ENCODE measurements at regions not wholly inside any gene's neighbourhood (a gene's known extent, or its start where the extent isn't known, plus 50 kb on each side); places are given as distances from the start of the nearest gene placed in this dataset.

DNA sequence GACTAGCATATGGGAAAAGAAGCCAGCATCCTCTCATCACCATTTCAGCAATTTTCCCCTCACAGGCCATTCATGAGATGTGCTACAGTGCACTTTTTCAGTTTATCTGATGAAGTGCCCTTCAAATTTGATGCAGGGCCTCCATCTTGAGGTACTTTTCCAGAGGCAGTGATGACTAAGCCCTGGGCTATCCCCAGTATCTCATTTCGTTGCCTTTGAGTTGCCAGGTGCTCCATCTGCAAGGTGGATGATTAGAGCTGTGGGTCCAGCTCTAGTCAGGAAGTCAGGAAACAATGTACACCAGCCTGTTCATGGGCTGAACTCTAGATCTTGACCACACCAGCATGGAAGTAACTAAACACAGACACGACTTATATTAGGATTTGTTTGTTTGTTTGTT is 425.2 kb downstream of the METTL4 start:
- DNase-seq (ENCODE audit: low read depth, low spot score): no peak
- H3K79me2 ChIP-seq (ENCODE audit: insufficient read depth, low read length): no peaks in the 10 kb centered on the region
- H3K27ac ChIP-seq (ENCODE audit: low read depth, low read length): no peak overlapping the region
- H2AFZ ChIP-seq (ENCODE audit: low read depth, low read length, poor library complexity, severe bottlenecking): no peak overlapping the region
- no peak overlapping the region for H3K4me3 ChIP-seq (replicated peaks in 1 of 2; ENCODE audit: low read depth in 1 of 2, low read length in 2 of 2)
- no peak overlapping the region for H3K9ac ChIP-seq (ENCODE audit: low read length)
- ATAC-seq: no peak
- no peak overlapping the region for H3K4me2 ChIP-seq (ENCODE audit: low read length)
- H3K36me3 ChIP-seq (ENCODE audit: control insufficient read depth in 1 of 2, insufficient read depth in 2 of 2, low read length in 2 of 2): no peaks in the 10 kb centered on the region
- no peaks in the 10 kb centered on the region; the same call in 1 of the 2 replicates for H3K27me3 ChIP-seq (ENCODE audit: insufficient read depth, low read length)
- BruUV-seq (replicated peaks): no TSS peak
- ChIA-PET CTCF (no interaction called here), RAD21 (ENCODE audit: low non-redundant PET in 1 of 2, low total read pairs in 2 of 2, uncharacterized antibody in 2 of 2, unreplicated experiment in 2 of 2) (no interaction called here), POLR2A (no interaction called here)
- TF ChIP-seq, protein P1, sequence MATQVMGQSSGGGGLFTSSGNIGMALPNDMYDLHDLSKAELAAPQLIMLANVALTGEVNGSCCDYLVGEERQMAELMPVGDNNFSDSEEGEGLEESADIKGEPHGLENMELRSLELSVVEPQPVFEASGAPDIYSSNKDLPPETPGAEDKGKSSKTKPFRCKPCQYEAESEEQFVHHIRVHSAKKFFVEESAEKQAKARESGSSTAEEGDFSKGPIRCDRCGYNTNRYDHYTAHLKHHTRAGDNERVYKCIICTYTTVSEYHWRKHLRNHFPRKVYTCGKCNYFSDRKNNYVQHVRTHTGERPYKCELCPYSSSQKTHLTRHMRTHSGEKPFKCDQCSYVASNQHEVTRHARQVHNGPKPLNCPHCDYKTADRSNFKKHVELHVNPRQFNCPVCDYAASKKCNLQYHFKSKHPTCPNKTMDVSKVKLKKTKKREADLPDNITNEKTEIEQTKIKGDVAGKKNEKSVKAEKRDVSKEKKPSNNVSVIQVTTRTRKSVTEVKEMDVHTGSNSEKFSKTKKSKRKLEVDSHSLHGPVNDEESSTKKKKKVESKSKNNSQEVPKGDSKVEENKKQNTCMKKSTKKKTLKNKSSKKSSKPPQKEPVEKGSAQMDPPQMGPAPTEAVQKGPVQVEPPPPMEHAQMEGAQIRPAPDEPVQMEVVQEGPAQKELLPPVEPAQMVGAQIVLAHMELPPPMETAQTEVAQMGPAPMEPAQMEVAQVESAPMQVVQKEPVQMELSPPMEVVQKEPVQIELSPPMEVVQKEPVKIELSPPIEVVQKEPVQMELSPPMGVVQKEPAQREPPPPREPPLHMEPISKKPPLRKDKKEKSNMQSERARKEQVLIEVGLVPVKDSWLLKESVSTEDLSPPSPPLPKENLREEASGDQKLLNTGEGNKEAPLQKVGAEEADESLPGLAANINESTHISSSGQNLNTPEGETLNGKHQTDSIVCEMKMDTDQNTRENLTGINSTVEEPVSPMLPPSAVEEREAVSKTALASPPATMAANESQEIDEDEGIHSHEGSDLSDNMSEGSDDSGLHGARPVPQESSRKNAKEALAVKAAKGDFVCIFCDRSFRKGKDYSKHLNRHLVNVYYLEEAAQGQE (IDR thresholded peaks at IDR 0.05; ENCODE audit: low read depth): no peak
- TF ChIP-seq EZH2 (IDR thresholded peaks at IDR 0.05): no peak
- TF ChIP-seq TCF7L2 (IDR thresholded peaks at IDR 0.05; ENCODE audit: borderline replicate concordance, extremely low read depth, insufficient read depth, insufficient read length): no peak
- TF ChIP-seq, protein P2, sequence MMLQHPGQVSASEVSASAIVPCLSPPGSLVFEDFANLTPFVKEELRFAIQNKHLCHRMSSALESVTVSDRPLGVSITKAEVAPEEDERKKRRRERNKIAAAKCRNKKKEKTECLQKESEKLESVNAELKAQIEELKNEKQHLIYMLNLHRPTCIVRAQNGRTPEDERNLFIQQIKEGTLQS (IDR thresholded peaks at IDR 0.05): no peak
- TF ChIP-seq ELF1 (IDR thresholded peaks at IDR 0.05; ENCODE audit: borderline replicate concordance, low read depth): no peak
- no peak for TF ChIP-seq EGR1 (IDR thresholded peaks at IDR 0.05; ENCODE audit: low read depth)
- TF ChIP-seq, protein P3, sequence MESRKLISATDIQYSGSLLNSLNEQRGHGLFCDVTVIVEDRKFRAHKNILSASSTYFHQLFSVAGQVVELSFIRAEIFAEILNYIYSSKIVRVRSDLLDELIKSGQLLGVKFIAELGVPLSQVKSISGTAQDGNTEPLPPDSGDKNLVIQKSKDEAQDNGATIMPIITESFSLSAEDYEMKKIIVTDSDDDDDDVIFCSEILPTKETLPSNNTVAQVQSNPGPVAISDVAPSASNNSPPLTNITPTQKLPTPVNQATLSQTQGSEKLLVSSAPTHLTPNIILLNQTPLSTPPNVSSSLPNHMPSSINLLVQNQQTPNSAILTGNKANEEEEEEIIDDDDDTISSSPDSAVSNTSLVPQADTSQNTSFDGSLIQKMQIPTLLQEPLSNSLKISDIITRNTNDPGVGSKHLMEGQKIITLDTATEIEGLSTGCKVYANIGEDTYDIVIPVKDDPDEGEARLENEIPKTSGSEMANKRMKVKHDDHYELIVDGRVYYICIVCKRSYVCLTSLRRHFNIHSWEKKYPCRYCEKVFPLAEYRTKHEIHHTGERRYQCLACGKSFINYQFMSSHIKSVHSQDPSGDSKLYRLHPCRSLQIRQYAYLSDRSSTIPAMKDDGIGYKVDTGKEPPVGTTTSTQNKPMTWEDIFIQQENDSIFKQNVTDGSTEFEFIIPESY (IDR thresholded peaks at IDR 0.05; ENCODE audit: extremely low read depth, insufficient replicate concordance, low read length): no peak
- TF ChIP-seq, protein P4, sequence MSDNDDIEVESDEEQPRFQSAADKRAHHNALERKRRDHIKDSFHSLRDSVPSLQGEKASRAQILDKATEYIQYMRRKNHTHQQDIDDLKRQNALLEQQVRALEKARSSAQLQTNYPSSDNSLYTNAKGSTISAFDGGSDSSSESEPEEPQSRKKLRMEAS (IDR thresholded peaks at IDR 0.05): no peak
- TF ChIP-seq, protein P5, sequence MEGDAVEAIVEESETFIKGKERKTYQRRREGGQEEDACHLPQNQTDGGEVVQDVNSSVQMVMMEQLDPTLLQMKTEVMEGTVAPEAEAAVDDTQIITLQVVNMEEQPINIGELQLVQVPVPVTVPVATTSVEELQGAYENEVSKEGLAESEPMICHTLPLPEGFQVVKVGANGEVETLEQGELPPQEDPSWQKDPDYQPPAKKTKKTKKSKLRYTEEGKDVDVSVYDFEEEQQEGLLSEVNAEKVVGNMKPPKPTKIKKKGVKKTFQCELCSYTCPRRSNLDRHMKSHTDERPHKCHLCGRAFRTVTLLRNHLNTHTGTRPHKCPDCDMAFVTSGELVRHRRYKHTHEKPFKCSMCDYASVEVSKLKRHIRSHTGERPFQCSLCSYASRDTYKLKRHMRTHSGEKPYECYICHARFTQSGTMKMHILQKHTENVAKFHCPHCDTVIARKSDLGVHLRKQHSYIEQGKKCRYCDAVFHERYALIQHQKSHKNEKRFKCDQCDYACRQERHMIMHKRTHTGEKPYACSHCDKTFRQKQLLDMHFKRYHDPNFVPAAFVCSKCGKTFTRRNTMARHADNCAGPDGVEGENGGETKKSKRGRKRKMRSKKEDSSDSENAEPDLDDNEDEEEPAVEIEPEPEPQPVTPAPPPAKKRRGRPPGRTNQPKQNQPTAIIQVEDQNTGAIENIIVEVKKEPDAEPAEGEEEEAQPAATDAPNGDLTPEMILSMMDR (IDR thresholded peaks at IDR 0.05 in 2 of 3, conservative IDR thresholded peaks at IDR 0.05 in 1 of 3; ENCODE audit: borderline replicate concordance in 1 of 3, insufficient read depth in 1 of 3, low read depth in 2 of 3, low read length in 2 of 3): no peak
- no peak for TF ChIP-seq ZFX (IDR thresholded peaks at IDR 0.05)
- no peak for TF ChIP-seq FOSL1 (IDR thresholded peaks at IDR 0.05; ENCODE audit: low read depth)
- no peak for TF ChIP-seq POLR2AphosphoS5 (IDR thresholded peaks at IDR 0.05; ENCODE audit: low read depth, low read length)
- TF ChIP-seq JUND (IDR thresholded peaks at IDR 0.05): no peak
- TF ChIP-seq ZNF274 (IDR thresholded peaks at IDR 0.05; ENCODE audit: low read depth, low read length): no peak
- no peak for TF ChIP-seq YY1 (IDR thresholded peaks at IDR 0.05; ENCODE audit: extremely low read depth, insufficient replicate concordance, low read depth, low read length)
- no peaks in the 10 kb centered on the region for H3K9me2 ChIP-seq (ENCODE audit: insufficient read depth)
- H4K20me1 ChIP-seq (ENCODE audit: insufficient read depth): no peaks in the 10 kb centered on the region
- H3K4me1 ChIP-seq (ENCODE audit: control insufficient read depth in 1 of 2, insufficient read depth in 2 of 2, low read length in 2 of 2): no peaks in the 10 kb centered on the region
- no peaks in the 10 kb centered on the region for H3K9me3 ChIP-seq (ENCODE audit: control insufficient read depth in 1 of 2, insufficient read depth in 1 of 2, low read depth in 1 of 2, low read length in 2 of 2)
- intact Hi-C loops (cut with micrococcal nuclease): no loop called here
